K562 (cell line): ENCODE measurements at regions not wholly inside any gene's neighbourhood (a gene's known extent, or its start where the extent isn't known, plus 50 kb on each side); places are given as distances from the start of the nearest gene placed in this dataset.

Experiments
- ZNF24 ChIP-seq: fragments of 450-650 bp; IDR thresholded peaks from 2 replicates; pipeline ENCODE4 v1.6.1; 2016
- ZNF263 ChIP-seq: sonication (generic); formaldehyde crosslinking; IDR thresholded peaks from 2 replicates; pipeline ENCODE4 v1.8.0; 2022; ENCODE audit warnings: mild to moderate bottlenecking, missing genetic modification reagents, borderline replicate concordance
- TF ChIP-seq, protein P1 (sequence below), 3 experiments: IDR thresholded peaks in 2 of 3; conservative IDR thresholded peaks in 1 of 3; 2 replicates each; pipeline ENCODE4 v1.5.1; 2011 to 2012; ENCODE audit warnings: low read length in 3 of 3, mild to moderate bottlenecking in 3 of 3, control low read depth in 2 of 3, improper control_type of control experiment in 1 of 3, inconsistent platforms in 1 of 3, low read depth in 1 of 3, mixed read lengths in 1 of 3, moderate library complexity in 1 of 3; ENCODE audit not compliant: insufficient read depth in 2 of 3
- TF ChIP-seq, protein P2 (sequence below): fragments of 150-350 bp; conservative IDR thresholded peaks from 2 replicates; pipeline ENCODE4 v1.6.1; 2014; ENCODE audit warnings: low read length

DNA sequence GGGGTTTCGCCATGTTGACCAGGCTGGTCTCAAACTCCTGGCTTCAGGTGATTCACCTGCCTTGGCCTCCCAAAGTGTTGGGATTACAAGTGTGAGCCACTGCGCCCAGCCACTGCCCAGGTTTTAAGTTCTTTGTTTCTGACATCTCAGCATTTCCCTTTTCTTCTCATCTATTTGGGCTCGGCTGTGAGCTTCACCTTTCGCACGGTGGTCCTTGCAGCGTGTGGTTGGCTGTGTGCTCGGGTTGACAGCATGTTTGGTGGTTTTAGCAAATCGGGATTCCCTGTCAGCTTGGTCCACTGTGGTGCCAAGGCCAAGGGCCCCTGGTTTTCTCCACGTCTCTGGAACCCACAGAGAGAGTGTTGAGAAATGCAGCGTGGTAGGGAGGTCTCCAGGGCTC, 138.8 kb downstream of the DNAJB6 start:
- TF ChIP-seq ZNF263 (CRISPR knock-in tag) (no peak), ZNF24 (no peak)
- TF ChIP-seq, protein P1, sequence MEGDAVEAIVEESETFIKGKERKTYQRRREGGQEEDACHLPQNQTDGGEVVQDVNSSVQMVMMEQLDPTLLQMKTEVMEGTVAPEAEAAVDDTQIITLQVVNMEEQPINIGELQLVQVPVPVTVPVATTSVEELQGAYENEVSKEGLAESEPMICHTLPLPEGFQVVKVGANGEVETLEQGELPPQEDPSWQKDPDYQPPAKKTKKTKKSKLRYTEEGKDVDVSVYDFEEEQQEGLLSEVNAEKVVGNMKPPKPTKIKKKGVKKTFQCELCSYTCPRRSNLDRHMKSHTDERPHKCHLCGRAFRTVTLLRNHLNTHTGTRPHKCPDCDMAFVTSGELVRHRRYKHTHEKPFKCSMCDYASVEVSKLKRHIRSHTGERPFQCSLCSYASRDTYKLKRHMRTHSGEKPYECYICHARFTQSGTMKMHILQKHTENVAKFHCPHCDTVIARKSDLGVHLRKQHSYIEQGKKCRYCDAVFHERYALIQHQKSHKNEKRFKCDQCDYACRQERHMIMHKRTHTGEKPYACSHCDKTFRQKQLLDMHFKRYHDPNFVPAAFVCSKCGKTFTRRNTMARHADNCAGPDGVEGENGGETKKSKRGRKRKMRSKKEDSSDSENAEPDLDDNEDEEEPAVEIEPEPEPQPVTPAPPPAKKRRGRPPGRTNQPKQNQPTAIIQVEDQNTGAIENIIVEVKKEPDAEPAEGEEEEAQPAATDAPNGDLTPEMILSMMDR (IDR thresholded peaks at IDR 0.05 in 2 of 3, conservative IDR thresholded peaks at IDR 0.05 in 1 of 3; ENCODE audit: insufficient read depth in 2 of 3, low read depth in 1 of 3, low read length in 3 of 3): no peak
- TF ChIP-seq, protein P2, sequence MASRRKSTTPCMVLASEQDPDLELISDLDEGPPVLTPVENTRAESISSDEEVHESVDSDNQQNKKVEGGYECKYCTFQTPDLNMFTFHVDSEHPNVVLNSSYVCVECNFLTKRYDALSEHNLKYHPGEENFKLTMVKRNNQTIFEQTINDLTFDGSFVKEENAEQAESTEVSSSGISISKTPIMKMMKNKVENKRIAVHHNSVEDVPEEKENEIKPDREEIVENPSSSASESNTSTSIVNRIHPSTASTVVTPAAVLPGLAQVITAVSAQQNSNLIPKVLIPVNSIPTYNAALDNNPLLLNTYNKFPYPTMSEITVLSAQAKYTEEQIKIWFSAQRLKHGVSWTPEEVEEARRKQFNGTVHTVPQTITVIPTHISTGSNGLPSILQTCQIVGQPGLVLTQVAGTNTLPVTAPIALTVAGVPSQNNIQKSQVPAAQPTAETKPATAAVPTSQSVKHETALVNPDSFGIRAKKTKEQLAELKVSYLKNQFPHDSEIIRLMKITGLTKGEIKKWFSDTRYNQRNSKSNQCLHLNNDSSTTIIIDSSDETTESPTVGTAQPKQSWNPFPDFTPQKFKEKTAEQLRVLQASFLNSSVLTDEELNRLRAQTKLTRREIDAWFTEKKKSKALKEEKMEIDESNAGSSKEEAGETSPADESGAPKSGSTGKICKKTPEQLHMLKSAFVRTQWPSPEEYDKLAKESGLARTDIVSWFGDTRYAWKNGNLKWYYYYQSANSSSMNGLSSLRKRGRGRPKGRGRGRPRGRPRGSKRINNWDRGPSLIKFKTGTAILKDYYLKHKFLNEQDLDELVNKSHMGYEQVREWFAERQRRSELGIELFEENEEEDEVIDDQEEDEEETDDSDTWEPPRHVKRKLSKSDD: no peak
